IMR-90 (cell line): ENCODE measurements at regions not wholly inside any gene's neighbourhood (a gene's known extent, or its start where the extent isn't known, plus 50 kb on each side); places are given as distances from the start of the nearest gene placed in this dataset.

Experiments used
- ATAC-seq: fragments of 200-7000 bp; cut with Tn5 transposase; 2 replicates; pipeline ENCODE4 v1.9.1; 2020; ENCODE audit warnings: low read depth, mild to moderate bottlenecking, moderate library complexity
- BruUV-seq: library from RNA; stranded (reverse); fragments of 400-500 nt; replicated peaks from 2 replicates; lab custom pipeline; 2021; lab: Mats Ljungman, UMichigan
- CTCF ChIA-PET: fragments of 300-600 bp; formaldehyde crosslinking; extraction: SDS; loops from one replicate; lab custom pipeline; 2021; ENCODE audit warnings: antibody characterized with exemption; lab: Yijun Ruan, JAX
- POLR2A ChIA-PET: fragments of 300-600 bp; sonication (Branson Sonifier 250); formaldehyde crosslinking; loops from one replicate; lab custom pipeline; 2022; ENCODE audit warnings: antibody characterized with exemption; ENCODE audit not compliant: unreplicated experiment; lab: Charles Lee
- DNase-seq: peaks from one replicate; pipeline ENCODE4 v3.0.0; 2013
- H2AFZ ChIP-seq: replicated peaks from 2 replicates; pipeline ENCODE3; 2013; ENCODE audit warnings: low read length, mild to moderate bottlenecking; ENCODE audit not compliant: poor library complexity
- H2AK5ac ChIP-seq: 2 replicates; pipeline ENCODE4 v1.6.1; 2013; ENCODE audit warnings: low read depth, low read length, inconsistent platforms
- H2AK9ac ChIP-seq: replicated peaks from 2 replicates; pipeline ENCODE3; 2013; ENCODE audit warnings: mild to moderate bottlenecking, low read depth, low read length, moderate library complexity; ENCODE audit not compliant: poor library complexity
- H2BK120ac ChIP-seq: 2 replicates; pipeline ENCODE4 v1.6.1; 2013; ENCODE audit warnings: low read depth, low read length, inconsistent platforms
- H2BK15ac ChIP-seq: 3 replicates; pipeline ENCODE4 v1.6.1; 2013; ENCODE audit warnings: low read depth, low read length, inconsistent platforms
- H2BK20ac ChIP-seq: 2 replicates; pipeline ENCODE4 v1.6.1; 2013; ENCODE audit warnings: low read depth, mild to moderate bottlenecking, inconsistent platforms, low read length, moderate library complexity
- H2BK5ac ChIP-seq: 2 replicates; pipeline ENCODE4 v1.6.1; 2013; ENCODE audit warnings: mild to moderate bottlenecking, low read depth, low read length, inconsistent platforms; ENCODE audit not compliant: poor library complexity, severe bottlenecking
- H3K14ac ChIP-seq: replicated peaks from 2 replicates; pipeline ENCODE4 v1.6.1; 2013; ENCODE audit warnings: low read depth, low read length, inconsistent platforms
- H3K18ac ChIP-seq: 2 replicates; pipeline ENCODE4 v1.6.1; 2013; ENCODE audit warnings: low read depth, low read length, control low read depth
- H3K23ac ChIP-seq: 2 replicates; pipeline ENCODE4 v1.6.1; 2013; ENCODE audit warnings: low read depth, low read length, inconsistent platforms
- H3K27ac ChIP-seq: 2 replicates; pipeline ENCODE4 v1.5.1; 2013; ENCODE audit warnings: mild to moderate bottlenecking, control low read depth, low read length; ENCODE audit not compliant: insufficient read depth
- H3K27me3 ChIP-seq: 2 replicates; pipeline ENCODE4 v1.6.1; 2013; ENCODE audit warnings: low read length; ENCODE audit not compliant: control insufficient read depth, insufficient read depth
- H3K36me3 ChIP-seq: 2 replicates; pipeline ENCODE4 v1.6.1; 2013; ENCODE audit warnings: low read length, mixed read lengths; ENCODE audit not compliant: control insufficient read depth, insufficient read depth
- H3K4ac ChIP-seq: 2 replicates; pipeline ENCODE4 v1.6.1; 2013; ENCODE audit warnings: low read depth, low read length, inconsistent platforms
- H3K4me1 ChIP-seq: 2 replicates; pipeline ENCODE4 v1.6.1; 2013; ENCODE audit warnings: low read length, mixed read lengths; ENCODE audit not compliant: control insufficient read depth, insufficient read depth
- H3K4me2 ChIP-seq: 2 replicates; pipeline ENCODE4 v1.6.1; 2013; ENCODE audit warnings: low read depth, mild to moderate bottlenecking, control low read depth, low read length, moderate library complexity
- H3K4me3 ChIP-seq: 2 replicates; pipeline ENCODE4 v1.5.1; 2013; ENCODE audit warnings: low read depth, mild to moderate bottlenecking, control low read depth, low read length, moderate library complexity; ENCODE audit not compliant: insufficient read depth
- H3K56ac ChIP-seq: 2 replicates; pipeline ENCODE4 v1.6.1; 2013; ENCODE audit warnings: low read length, inconsistent platforms; ENCODE audit not compliant: insufficient read depth; ENCODE audit errors: extremely low read depth
- H3K79me1 ChIP-seq, 2 experiments: 2 replicates each; pipeline ENCODE4 v1.6.1; 2013; ENCODE audit warnings: low read length in 2 of 2, inconsistent platforms in 1 of 2, low read depth in 1 of 2
- H3K9ac ChIP-seq: 2 replicates; pipeline ENCODE4 v1.6.1; 2013; ENCODE audit warnings: low read depth, low read length, control low read depth
- H3K9me1 ChIP-seq: 2 replicates; pipeline ENCODE4 v1.6.1; 2013; ENCODE audit warnings: low read length, inconsistent platforms; ENCODE audit not compliant: insufficient read depth
- H3K9me3 ChIP-seq: 2 replicates; pipeline ENCODE4 v1.6.1; 2013; ENCODE audit warnings: low read length; ENCODE audit not compliant: control insufficient read depth, insufficient read depth
- H4K20me1 ChIP-seq: 2 replicates; pipeline ENCODE4 v1.6.1; 2013; ENCODE audit warnings: low read length, inconsistent platforms; ENCODE audit not compliant: insufficient read depth
- H4K5ac ChIP-seq: 2 replicates; pipeline ENCODE4 v1.6.1; 2013; ENCODE audit warnings: mild to moderate bottlenecking, low read depth, low read length, control low read depth
- H4K8ac ChIP-seq, 2 experiments: 2 replicates each; pipeline ENCODE4 v1.6.1; 2013; ENCODE audit warnings: low read depth in 2 of 2, low read length in 2 of 2, control low read depth in 1 of 2, inconsistent platforms in 1 of 2
- H4K91ac ChIP-seq: 2 replicates; pipeline ENCODE4 v1.6.1; 2013; ENCODE audit warnings: low read depth, low read length, inconsistent platforms; ENCODE audit not compliant: insufficient read depth
- BHLHE40 ChIP-seq: fragments of 150-350 bp; IDR thresholded peaks from 2 replicates; pipeline ENCODE4 v1.6.1; 2016; ENCODE audit warnings: mild to moderate bottlenecking, low read depth, low read length
- FOS ChIP-seq: fragments of 150-350 bp; IDR thresholded peaks from 2 replicates; pipeline ENCODE4 v1.6.1; 2016; ENCODE audit warnings: low read depth, low read length
- MAFK ChIP-seq: IDR thresholded peaks from 2 replicates; pipeline ENCODE4 v1.6.1; 2012; ENCODE audit warnings: low read depth, low read length, improper control_type of control experiment
- MAZ ChIP-seq: IDR thresholded peaks from 2 replicates; pipeline ENCODE4 v1.6.1; 2012; ENCODE audit warnings: low read depth, mild to moderate bottlenecking, low read length, improper control_type of control experiment, moderate library complexity, borderline replicate concordance
- RAD21 ChIP-seq: IDR thresholded peaks from 2 replicates; pipeline ENCODE4 v1.6.1; 2012; ENCODE audit warnings: low read length, improper control_type of control experiment
- WGBS, 2 experiments: methylation state at CpG; one replicate each; pipeline versions ENCODE4 v1.1.5 to v1.1.7; 2013; ENCODE audit warnings: missing lambda C conversion rate in 2 of 2; ENCODE audit not compliant: insufficient read length in 1 of 2; ENCODE audit errors: extremely low coverage in 2 of 2; 5-methylcytosine and 5-hydroxymethylcytosine counted together
- dilution Hi-C: fragments of 300-500 bp; cut with HindIII; formaldehyde crosslinking; loops from one replicate; pipeline ENCODE4 v1.14.3; 2018; ENCODE audit warnings: low sequenced_read_pairs; ENCODE audit not compliant: unreplicated experiment
- in situ Hi-C: fragments of 300-500 bp; cut with MboI; formaldehyde crosslinking; loops from 3 replicates; pipeline ENCODE4 v1.14.3; 2019; ENCODE audit warnings: low sequenced_read_pairs, inconsistent platforms, mixed read lengths
- intact Hi-C: fragments of 100-400 bp; cut with micrococcal nuclease; formaldehyde crosslinking; loops from 2 replicates; pipeline ENCODE4 v1.10.0; 2022

GRCh38 chr7:347644-348479 is 57.9 kb downstream of the FOXL3 start:
- DNase-seq (no peak), ATAC-seq (no peak)
- H3K9ac ChIP-seq, result no peak overlapping the region
- no peaks in the 10 kb centered on the region for H3K4me1 ChIP-seq
- in situ Hi-C loops, result no loop called here
- no peak overlapping the region for H4K8ac ChIP-seq
- H3K79me1 ChIP-seq, result no peaks in the 10 kb centered on the region
- peaks cover 12% of the 10 kb centered on the region; the same call in 1 of the 2 replicates for H3K27me3 ChIP-seq
- no peaks in the 10 kb centered on the region for H3K9me1 ChIP-seq
- H3K18ac ChIP-seq, result no peak overlapping the region
- 77% methylated on average over 8 of the region's 29 CpGs; no CpG with 5 or more reads in 1 of the 2 experiments for WGBS, 2 experiments
- no peak overlapping the region for H3K4me3 ChIP-seq
- H4K20me1 ChIP-seq, result no peaks in the 10 kb centered on the region
- no peak overlapping the region for H2AK9ac ChIP-seq
- no peak overlapping the region for H3K56ac ChIP-seq
- no peak overlapping the region for H3K14ac ChIP-seq
- H3K4ac ChIP-seq, result no peak overlapping the region
- H3K4me2 ChIP-seq, result no peak overlapping the region
- H2BK20ac ChIP-seq, result no peak overlapping the region
- no peaks in the 10 kb centered on the region for H3K36me3 ChIP-seq
- BruUV-seq, result no TSS peak
- H3K23ac ChIP-seq, result no peak overlapping the region
- H2AFZ ChIP-seq, result no peak overlapping the region
- intact Hi-C loops, result no loop called here
- no peak overlapping the region for H2BK120ac ChIP-seq
- H2BK5ac ChIP-seq, result no peak overlapping the region
- no peak overlapping the region for H2AK5ac ChIP-seq
- TF ChIP-seq MAZ, result no peak
- no peak for TF ChIP-seq RAD21
- no peak for TF ChIP-seq FOS
- no peak for TF ChIP-seq MAFK
- no peak for TF ChIP-seq BHLHE40
- H2BK15ac ChIP-seq, result no peak overlapping the region
- no peak overlapping the region for H3K27ac ChIP-seq
- peaks cover 17% of the 10 kb centered on the region; the same call in 1 of the 2 replicates for H3K9me3 ChIP-seq
- H4K5ac ChIP-seq, result no peak overlapping the region
- dilution Hi-C loops, result no loop called here
- no peak overlapping the region for H4K91ac ChIP-seq
- POLR2A ChIA-PET, result no interaction called here
- CTCF ChIA-PET, result no interaction called here
